Kidney (tissue), 13 donors: ENCODE measurements at regions not wholly inside any gene's neighbourhood (a gene's known extent, or its start where the extent isn't known, plus 50 kb on each side); places are given as distances from the start of the nearest gene placed in this dataset.

Source experiments
- DNase-seq, 5 donors: peaks; one replicate each; pipeline ENCODE4 v3.0.0-alpha.2; 2013 to 2020
- FAIRE-seq: peaks from 2 replicates; lab custom pipeline; 2012; peaks lifted over from hg19 to GRCh38; lab: Jason Lieb, UNC
- H3K27ac ChIP-seq, 2 donors: one replicate each; pipeline ENCODE4 v1.7.0; 2013; ENCODE audit warnings: low read depth in 2 of 2, low read length in 2 of 2, inconsistent platforms in 1 of 2
- H3K27me3 ChIP-seq: one replicate; pipeline ENCODE4 v1.7.1; 2013; ENCODE audit warnings: low read length, inconsistent platforms; ENCODE audit not compliant: control insufficient read depth, insufficient read depth
- H3K36me3 ChIP-seq, 3 donors: one replicate each; pipeline versions ENCODE4 v1.7.0 to v1.7.1; 2013; ENCODE audit warnings: low read length in 3 of 3, control low read depth in 1 of 3, inconsistent platforms in 1 of 3; ENCODE audit not compliant: insufficient read depth in 3 of 3, control insufficient read depth in 2 of 3
- H3K4me1 ChIP-seq, 3 donors: one replicate each; pipeline versions ENCODE4 v1.7.0 to v1.7.1; 2013; ENCODE audit warnings: low read length in 3 of 3, inconsistent platforms in 1 of 3, low read depth in 1 of 3; ENCODE audit not compliant: control insufficient read depth in 2 of 3, insufficient read depth in 2 of 3
- H3K4me3 ChIP-seq, 3 donors: one replicate each; pipeline versions ENCODE4 v1.7.0 to v1.8.1; 2013; ENCODE audit warnings: low read length in 3 of 3, control low read depth in 1 of 3, inconsistent platforms in 1 of 3
- H3K9ac ChIP-seq, 3 donors: one replicate each; pipeline versions ENCODE4 v1.7.0 to v1.7.1; 2013; ENCODE audit warnings: low read length in 3 of 3, control low read depth in 1 of 3, inconsistent platforms in 1 of 3
- H3K9me3 ChIP-seq, 3 donors: one replicate each; pipeline versions ENCODE4 v1.7.0 to v1.7.1; 2013; ENCODE audit warnings: low read length in 3 of 3, control low read depth in 1 of 3, inconsistent platforms in 1 of 3; ENCODE audit not compliant: control insufficient read depth in 2 of 3, insufficient read depth in 1 of 3
- intact Hi-C: fragments of 100-400 bp; cut with DNase I; formaldehyde crosslinking; loops from one replicate; pipeline ENCODE4 v1.11.1; 2022
- TF ChIP-seq, protein P1 (sequence below): IDR thresholded peaks from 3 replicates; pipeline ENCODE4 v1.5.1; 2012; ENCODE audit warnings: mild to moderate bottlenecking, moderate library complexity, borderline replicate concordance; ENCODE audit not compliant: insufficient read depth; ENCODE audit errors: extremely low read depth
- donor health status: control.
- donor health status: control.
- donor health status: control.
- donor health status: control.
- donor health status: control.
- donor health status: DM: yes; HTN: yes; CAD: no.
- donor health status: Normal renal cell carcinoma (clear cell type).

DNA sequence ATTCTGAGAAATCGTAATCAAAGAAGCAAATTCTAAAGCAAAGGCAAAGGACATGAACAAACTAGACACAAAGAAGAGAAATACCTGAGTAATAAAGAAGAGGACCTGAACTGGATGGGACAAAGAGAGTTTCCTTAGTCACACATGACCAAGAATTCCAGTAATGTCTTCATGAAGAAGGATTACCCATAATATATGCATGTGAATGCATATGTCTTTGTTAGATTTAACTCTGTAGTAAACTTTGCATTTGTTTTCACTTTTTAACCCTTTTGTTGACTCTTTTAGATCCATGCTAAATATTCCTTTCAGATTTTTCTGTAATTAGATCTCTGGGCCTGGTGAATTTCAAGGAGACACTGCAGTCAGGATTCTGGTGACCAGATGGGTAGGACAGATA is 279.8 kb downstream of the ARRDC4 start:
- TF ChIP-seq, protein P1, sequence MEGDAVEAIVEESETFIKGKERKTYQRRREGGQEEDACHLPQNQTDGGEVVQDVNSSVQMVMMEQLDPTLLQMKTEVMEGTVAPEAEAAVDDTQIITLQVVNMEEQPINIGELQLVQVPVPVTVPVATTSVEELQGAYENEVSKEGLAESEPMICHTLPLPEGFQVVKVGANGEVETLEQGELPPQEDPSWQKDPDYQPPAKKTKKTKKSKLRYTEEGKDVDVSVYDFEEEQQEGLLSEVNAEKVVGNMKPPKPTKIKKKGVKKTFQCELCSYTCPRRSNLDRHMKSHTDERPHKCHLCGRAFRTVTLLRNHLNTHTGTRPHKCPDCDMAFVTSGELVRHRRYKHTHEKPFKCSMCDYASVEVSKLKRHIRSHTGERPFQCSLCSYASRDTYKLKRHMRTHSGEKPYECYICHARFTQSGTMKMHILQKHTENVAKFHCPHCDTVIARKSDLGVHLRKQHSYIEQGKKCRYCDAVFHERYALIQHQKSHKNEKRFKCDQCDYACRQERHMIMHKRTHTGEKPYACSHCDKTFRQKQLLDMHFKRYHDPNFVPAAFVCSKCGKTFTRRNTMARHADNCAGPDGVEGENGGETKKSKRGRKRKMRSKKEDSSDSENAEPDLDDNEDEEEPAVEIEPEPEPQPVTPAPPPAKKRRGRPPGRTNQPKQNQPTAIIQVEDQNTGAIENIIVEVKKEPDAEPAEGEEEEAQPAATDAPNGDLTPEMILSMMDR = no peak
- H3K9me3 ChIP-seq = no peaks in the 10 kb centered on the region
- no peaks in the 10 kb centered on the region for H3K4me1 ChIP-seq
- no peaks in the 10 kb centered on the region for H3K27me3 ChIP-seq
- no peak overlapping the region for H3K4me3 ChIP-seq
- DNase-seq (no peak), FAIRE-seq (no peak)
- intact Hi-C loops = no loop called here
- H3K36me3 ChIP-seq = no peaks in the 10 kb centered on the region
- H3K27ac ChIP-seq = no peak overlapping the region
- no peak overlapping the region for H3K9ac ChIP-seq

DNA sequence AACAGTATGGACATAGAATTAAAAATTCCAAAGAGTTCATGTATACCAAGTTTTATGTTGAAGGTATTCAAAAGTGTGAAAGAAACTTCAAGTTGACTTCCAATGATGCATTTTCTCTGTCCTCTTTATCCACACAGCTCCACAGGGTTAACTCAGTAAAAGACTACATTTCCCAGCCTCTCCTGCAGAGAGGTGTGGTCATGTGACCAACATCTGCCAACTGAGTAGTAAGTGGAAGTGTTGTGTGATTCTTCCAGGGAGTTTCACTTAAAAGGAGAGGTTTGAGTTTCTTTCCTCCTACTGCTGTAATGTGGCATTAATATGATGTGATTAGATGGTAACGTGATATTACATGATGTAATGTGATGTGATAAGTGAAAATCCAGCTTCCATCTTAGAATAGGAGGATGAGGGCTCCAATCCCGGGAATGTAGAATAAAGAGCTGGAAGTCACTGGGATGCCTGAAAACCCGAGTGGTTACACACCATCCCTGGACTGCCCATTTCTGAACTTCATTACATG is 280.6 kb downstream of the ARRDC4 start:
- no peak overlapping the region for H3K4me3 ChIP-seq
- no peaks in the 10 kb centered on the region for H3K4me1 ChIP-seq
- peaks cover 0 to 2% (median 0%) of the 10 kb centered on the region in 3 donors for H3K9me3 ChIP-seq
- intact Hi-C loops = no loop called here
- FAIRE-seq = no peak
- DNase-seq = no peak
- no peak overlapping the region for H3K27ac ChIP-seq
- TF ChIP-seq, protein P1 = no peak
- no peaks in the 10 kb centered on the region for H3K36me3 ChIP-seq
- H3K27me3 ChIP-seq = no peaks in the 10 kb centered on the region
- H3K9ac ChIP-seq = no peak overlapping the region

DNA sequence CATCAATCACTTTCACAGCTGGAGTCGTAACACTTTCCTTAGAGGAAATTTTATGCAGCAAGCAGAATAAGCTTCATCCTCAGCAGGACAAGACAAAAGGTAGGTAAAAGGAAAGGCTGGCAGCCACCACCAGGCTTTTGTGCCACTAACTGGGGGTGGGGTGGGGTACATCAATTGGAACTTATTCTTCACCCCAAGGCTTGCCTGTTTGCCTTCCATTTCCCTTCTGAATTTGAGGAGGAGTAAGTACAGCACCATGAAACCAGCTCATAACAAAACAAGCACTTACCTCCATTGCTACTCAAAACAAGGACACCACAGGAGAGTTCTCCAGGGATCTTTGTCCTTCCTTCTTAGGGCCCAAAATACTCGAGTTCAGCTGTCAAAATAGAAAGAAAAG is 296.8 kb downstream of the ARRDC4 start:
- Histone ChIP-seq H3K9me3 (peaks cover 0 to 2% (median 0%) of the 10 kb centered on the region in 3 donors), H3K4me3 (no peak overlapping the region), H3K36me3 (no peaks in the 10 kb centered on the region), H3K27me3 (no peaks in the 10 kb centered on the region), H3K27ac (no peak overlapping the region), H3K4me1 (no peaks in the 10 kb centered on the region), H3K9ac (no peak overlapping the region)
- intact Hi-C loops = no loop called here
- no peak for DNase-seq
- FAIRE-seq = no peak
- TF ChIP-seq, protein P1 = no peak

DNA sequence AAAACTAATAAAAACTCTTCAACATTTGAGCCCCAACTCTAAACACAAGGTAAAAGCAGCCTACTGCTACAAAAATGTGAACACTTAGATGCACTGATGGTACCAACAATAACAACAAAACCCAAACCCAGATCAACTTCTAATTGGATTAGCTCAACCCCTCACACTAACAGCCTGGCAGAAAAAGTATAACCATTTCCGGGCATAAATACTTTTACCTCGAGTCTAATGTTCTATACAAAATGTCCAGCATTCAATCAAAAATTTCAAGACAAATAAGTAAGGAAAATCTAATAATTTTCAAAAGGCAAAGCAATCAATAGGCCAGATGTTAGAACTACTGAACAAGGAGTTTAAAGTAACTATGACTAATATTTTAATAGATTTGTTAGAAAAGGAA is 303.3 kb downstream of the ARRDC4 start:
- no peak for FAIRE-seq
- TF ChIP-seq, protein P1 = no peak
- Histone ChIP-seq H3K9me3 (peaks cover 0 to 6% (median under 1%) of the 10 kb centered on the region in 3 donors), H3K4me3 (no peak overlapping the region), H3K4me1 (no peaks in the 10 kb centered on the region), H3K9ac (no peak overlapping the region), H3K36me3 (no peaks in the 10 kb centered on the region), H3K27ac (no peak overlapping the region), H3K27me3 (no peaks in the 10 kb centered on the region)
- intact Hi-C loops = no loop called here
- DNase-seq = no peak
